Suppressor macrophage treated with lipopolysaccharide for 4 hours (primary cell): ENCODE measurements at regions not wholly inside any gene's neighbourhood (a gene's known extent, or its start where the extent isn't known, plus 50 kb on each side); places are given as distances from the start of the nearest gene placed in this dataset.
"Not testable (repeated sequence)": the region's sequence is repeated elsewhere in the genome, so short reads cannot be mapped to it uniquely, and the experiment has no call there.

ENCODE experiments used
- DNase-seq: peaks from one replicate; pipeline ENCODE4 v3.0.0-alpha.2; 2020

DNA sequence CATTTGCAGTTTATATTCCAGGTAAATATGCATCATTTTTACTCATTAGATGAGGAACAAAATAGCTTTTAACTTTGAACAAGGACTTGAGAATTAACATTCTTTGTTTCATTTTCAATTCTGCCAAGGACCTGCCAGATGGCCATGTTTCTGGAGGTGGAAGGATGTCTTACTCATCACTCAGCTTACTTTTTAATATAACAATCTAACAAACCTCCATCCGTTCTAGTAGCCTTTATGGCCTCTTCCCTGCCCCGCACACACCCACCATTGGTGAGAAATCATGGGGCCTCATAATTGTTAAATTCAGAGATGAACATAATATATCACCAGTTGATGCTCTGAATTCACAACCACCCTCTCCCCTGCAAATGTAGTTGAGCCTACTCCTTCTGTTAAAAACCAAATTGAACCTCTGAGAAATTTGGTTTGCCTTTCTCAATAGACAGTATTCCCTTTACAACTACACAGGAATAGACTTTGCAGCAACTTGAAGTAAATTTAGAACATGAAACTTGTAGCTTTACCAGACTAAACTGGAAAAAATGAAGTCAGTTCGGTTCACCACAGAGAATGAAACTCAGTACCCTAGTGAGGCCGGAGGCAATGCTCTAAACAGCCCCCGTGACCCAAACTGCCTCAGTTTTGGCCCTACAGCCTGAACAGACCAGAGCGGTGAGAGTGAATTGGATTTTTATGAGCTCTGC is 50.1 kb upstream of the ACSL4 start:
- DNase-seq = peak; percentile 33

DNA sequence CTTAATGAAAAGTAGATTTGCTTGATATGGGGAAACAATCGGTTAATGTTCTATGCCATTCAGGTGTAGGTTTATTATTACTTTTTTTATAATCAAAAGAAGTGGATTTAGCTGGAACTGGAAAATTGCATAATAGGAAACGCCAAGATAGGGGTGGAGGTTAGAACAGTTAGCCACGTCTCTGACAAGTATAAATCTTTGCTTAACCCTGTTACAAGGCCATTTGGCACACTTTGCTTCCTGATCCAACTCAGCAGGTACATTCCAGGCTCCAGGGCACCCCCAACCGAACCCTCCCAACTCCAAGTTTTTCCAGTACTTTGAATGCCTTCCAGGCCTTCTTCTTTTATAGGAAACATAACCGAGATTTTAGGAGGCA is 50.6 kb upstream of the ACSL4 start:
- DNase-seq = no peak

DNA sequence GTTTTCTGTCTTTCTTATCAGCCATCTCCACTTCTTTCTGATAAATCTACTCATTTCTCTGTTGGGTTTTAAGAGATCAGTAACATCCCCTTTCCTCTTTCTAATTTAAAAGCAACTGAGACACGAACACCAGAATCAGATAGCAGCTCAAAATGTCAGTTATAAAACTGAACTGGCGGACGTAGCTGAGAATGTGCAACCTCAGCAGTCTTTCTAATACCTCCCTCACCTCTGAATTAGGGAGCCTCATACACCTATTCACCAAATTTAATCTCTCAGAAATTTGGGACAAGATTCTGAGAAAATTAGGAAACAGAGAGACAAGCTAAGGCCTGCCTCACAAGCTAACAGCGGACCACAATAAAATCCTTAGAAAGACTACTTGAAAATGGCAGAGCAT is 52.0 kb upstream of the ACSL4 start:
- no peak for DNase-seq

DNA sequence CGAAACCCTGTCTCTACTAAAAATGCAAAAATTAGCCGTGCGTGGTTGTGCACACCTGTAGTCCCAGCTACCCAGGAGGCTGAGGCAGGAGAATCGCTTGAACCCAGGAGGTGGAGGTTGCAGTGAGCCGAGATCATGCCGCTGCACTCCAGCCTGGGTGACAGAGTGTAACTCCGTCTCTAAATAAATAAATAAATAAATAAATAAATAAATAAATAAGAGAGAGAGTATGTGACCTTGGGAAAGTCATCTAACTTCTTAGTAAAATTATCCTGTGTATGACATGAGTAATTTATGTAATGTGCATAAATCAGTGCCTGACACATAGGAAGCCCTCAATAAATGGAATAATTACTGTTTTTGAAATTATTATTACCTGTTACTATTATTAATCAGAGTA is 57.5 kb upstream of the ACSL4 start:
- not testable (repeated sequence) for DNase-seq

GRCh38 chrX:109793191-109793590 is 60.1 kb upstream of the ACSL4 start:
- DNase-seq = no peak

GRCh38 chrX:109795682-109796081 is 62.6 kb upstream of the ACSL4 start:
- no peak for DNase-seq

- no peak for DNase-seq
Measured at GRCh38 chrX:109797311-109797975, 64.4 kb upstream of the ACSL4 start.

GRCh38 chrX:109812236-109812635 is 79.2 kb upstream of the ACSL4 start:
- no peak for DNase-seq

- no peak for DNase-seq
Measured at GRCh38 chrX:109813236-109813635, 80.2 kb upstream of the ACSL4 start.

GRCh38 chrX:109818976-109819375 is 85.9 kb upstream of the ACSL4 start:
- no peak for DNase-seq

DNA sequence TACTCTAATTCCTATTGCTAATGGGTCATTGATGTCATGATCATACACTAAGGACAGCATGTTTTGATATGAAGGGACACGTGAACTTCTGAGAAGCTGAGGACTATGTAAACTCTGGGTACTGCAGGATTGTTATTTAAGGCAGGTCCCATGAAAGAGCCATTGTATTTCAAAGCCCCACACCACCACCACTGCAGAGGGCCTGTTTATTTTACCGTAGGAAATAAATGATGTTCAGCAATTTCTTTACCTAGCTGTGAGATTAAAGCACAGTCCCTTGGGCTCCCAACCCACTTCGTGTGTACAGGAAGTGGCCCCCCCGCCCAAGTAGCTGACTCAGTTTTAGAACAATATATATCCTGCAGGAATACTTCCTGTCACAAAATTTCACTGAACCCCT is 89.8 kb upstream of the ACSL4 start:
- DNase-seq = no peak

DNA sequence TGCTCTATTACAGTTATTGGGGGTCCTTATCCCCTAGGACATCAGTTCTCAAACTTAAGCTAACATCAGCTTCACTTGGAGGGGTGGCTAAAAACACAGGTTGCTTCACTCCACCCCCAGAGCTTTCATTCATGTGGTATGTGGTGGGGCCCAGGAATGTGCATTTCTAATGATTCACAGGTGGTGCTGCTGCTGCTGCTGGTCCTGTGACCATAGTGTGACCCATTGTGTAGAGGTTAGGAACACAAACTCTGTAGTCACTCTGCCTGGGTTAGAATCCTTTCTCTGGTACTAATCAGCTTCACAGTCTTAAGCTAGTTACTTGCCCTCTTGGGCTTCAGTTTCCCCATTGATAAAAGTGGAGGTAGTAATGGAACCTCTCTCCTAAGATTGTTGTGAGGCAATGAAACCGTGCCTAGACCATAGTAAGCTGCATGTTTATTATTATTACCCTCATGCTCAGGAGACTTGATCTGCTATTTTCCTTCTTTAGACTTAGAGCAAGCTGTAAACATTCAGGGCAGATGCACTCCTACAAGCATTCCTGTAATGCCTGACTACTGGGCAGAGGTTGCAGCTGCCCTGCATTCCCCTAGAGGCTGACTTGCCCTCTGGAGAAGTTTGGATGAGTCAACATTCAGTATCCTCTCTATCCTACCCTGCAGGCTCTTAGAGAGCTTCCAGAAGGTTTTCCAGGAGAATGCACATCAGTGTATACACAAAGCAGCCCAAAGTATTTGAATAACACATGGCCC is 94.1 kb upstream of the ACSL4 start:
- DNase-seq = no peak

- DNase-seq = no peak
Measured at GRCh38 chrX:109827772-109828171, 94.7 kb upstream of the ACSL4 start.

DNA sequence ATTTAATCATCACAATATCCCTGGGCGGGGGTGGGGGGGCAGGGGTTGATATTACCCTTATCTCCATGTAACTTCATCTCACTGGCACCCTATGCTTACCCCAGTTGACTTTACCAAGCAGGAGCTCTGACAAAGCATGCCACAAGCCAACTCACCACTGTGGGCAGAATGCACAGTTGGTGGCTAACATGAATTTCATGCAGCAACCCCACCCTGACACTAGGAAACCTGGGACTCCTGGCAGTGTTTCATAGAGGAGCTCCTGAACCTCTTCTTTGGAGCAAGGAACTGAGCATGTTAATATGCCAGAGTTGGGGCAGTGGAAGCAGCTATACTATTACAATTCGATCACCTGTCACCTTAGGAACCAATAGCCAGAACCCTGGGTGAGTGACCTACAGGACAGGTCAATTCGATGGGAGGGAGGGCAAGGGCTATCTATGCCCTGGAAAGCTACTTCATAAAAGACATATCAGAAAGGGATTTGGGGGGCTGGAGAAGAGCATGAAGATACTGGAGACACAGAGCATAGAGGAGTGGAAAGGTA is 97.2 kb upstream of the ACSL4 start:
- no peak for DNase-seq

- DNase-seq = peak; percentile 79
Measured at GRCh38 chrX:109830704-109831206, 97.7 kb upstream of the ACSL4 start.

GRCh38 chrX:109831326-109831985 is 98.4 kb upstream of the ACSL4 start:
- DNase-seq = no peak

DNA sequence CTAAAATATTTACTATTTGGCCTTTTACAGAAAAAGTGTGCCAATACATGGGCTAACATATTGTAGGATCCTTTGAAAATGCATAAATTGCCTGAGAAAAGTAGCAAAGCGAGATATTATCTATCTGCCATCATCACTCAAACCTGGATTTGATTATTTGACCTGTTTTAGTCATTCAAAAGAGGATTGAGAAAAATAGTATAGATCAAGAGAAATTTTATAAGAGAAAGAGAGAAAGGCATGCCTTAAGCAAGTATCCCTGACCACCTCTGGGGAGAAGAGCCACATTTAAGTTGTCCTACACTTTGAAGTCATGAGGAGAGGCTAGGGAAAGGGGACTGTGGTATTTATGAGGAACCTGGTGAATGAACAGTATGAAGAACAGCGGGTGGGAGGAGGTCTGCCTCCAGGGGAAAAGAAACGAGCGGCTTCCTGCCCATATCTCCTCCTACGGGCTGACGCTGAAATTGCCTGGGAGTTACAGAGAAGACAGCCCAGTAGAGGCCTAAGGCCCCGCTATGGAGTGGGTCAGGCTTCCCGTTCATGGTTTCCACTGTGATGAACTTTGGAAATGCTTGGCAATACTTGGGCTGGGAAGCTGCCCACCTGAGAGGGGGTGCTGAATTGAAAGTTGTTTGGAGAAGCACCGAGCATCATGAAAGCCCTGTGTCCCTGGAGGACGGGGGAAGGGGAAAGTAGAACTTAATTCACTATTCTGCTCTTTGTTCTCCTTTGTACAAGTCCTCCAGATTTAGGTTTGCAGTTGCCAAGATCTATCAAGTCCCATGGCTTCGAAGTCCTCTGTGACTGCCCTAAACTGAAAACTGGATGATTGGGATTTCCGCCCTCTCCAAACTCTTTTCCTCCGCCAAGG is 106.9 kb upstream of the ACSL4 start:
- peak; percentile 69 for DNase-seq

DNA sequence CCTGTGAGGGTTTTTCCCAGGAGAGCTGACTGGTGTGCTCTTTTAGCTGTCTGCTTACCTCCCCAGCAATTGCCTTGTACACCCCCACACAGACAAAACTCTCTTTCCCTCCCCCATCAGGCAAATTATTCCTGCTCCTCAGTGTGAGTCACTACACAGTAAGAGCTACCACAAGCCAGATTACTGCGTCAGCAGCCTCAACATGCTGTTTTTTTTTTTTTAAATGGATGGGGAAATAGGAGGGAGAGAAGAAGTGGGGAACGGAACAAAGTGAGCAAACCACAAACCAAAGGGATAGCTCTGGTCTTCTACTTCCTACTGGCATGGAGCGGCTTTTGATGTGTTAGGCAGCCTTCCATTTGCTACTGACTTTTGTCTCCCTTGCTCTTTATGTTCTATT is 107.5 kb upstream of the ACSL4 start:
- DNase-seq = peak; percentile 88

GRCh38 chrX:109841257-109841656 is 108.2 kb upstream of the ACSL4 start:
- no peak for DNase-seq

- DNase-seq = peak; percentile 53
Measured at GRCh38 chrX:109841869-109842579, 109.0 kb upstream of the ACSL4 start.

DNA sequence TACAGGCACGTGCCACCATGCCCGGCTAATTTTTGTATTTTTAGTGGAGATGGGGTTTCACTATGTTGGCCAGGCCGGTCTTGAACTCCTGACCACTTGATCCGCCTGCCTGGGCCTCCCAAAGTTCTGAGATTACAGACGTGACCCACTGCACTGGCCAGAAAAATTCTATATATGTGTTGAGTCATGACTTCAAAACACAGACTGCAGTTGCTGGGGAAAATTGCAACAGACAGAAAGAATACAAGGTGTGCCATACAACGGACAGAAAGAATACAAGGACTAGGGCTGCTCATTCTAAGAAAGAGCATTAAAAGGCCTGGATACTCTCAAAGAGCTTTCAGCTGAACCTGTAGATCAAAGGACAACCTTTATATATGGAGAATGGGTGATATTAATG is 109.6 kb upstream of the ACSL4 start:
- no peak for DNase-seq
